COR-L47 (cell line): ENCODE measurements at regions not wholly inside any gene's neighbourhood (a gene's known extent, or its start where the extent isn't known, plus 50 kb on each side); places are given as distances from the start of the nearest gene placed in this dataset.

Source experiments
- DNase-seq: peaks from one replicate; lab custom pipeline; 2025; lab: John Stamatoyannopoulos, UW

DNA sequence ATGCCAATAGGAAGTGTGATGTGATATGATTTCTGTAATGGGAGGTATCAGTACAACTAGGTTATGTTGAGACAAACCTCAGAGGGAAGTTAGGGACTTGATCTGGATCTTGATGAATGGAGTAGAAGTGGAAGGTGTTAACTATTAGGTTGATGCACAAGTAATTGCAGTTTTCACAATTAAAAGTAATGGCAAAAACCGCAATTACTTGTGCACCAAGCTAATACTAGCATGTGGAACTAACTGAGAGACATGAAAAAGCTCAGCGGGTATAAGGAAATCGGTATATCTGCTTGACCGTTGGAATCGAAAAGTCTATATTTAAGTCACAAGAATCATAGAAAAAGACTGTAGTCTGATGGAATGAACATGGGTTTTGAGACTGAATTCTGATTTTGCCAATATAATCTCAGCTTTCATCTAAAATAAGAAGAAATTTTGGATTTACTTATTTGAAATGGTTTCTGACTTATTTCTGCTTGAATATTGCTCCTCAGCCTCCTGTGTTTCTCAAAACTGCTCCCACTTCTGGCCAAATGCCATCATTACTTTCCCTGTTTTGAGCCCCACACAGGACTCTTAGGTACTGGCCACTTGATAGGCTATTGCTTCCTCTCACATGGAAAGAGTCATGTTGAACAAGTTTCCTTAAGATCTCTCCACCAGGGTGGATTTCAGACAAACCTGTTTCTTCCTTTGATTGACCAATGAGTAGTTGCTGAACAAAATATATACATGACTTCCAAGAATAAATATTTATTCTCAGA, 271.5 kb upstream of the COL8A1 start:
- no peak for DNase-seq

- DNase-seq = no peak
Measured at GRCh38 chr3:99365979-99366378, 272.4 kb upstream of the COL8A1 start.

DNA sequence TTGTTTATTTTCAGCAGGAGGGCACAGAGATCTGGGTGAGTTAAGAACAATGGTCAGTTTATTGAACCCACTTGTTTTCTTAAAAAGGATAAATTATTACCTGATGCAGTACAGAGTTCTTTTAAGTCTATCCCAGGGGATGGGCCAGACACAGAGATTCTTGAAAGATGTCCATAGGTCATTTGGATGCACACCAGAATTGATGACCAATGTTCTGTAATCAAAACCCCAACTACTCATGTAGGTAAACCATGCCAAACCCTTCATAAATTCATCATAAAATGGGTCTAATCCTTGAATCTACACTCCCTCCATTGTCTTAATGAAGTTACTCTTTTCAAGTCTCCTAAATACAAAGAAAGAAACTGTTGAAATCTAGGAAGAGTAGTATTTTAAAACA, 273.0 kb upstream of the COL8A1 start:
- no peak for DNase-seq

- no peak for DNase-seq
Measured at GRCh38 chr3:99357131-99357530, 281.3 kb upstream of the COL8A1 start.

DNA sequence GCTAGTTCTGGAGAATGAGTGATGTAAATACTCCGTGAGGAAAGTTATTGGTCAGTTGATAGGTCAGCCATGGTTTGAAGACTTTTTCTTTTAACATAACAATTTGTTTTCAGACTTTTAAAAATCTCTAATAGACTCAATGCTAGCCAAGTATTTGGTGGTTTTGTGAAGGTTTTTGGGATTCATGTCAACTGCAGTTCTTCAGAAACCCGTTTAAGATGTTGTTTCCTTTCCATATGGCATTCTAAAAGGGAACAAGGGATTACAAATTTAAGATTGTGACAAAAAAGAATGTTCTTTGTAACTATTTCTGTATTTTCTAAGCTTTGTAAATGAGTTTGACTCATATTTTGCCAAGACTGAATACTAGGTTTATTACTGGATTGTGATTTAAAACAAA, 281.7 kb upstream of the COL8A1 start:
- no peak for DNase-seq

DNA sequence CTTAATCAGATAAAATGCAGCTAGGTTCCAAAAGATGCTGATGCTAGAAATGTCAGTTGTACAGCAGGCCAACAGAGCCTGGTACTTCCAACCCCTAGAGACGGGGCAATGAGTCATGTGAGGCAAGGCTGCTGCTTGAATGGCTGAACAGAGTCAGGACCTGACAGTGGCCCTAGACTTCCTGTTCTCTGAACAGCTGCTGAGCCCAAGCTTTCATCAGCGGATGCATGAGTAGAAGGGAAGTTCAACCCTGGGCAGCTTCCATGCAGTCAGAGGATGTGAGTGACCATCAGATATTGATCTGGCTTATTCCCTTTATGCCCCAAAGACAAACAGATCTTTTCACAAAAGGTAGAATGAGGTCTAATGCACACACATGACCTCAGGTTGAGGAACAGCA, 282.9 kb upstream of the COL8A1 start:
- DNase-seq = no peak

DNA sequence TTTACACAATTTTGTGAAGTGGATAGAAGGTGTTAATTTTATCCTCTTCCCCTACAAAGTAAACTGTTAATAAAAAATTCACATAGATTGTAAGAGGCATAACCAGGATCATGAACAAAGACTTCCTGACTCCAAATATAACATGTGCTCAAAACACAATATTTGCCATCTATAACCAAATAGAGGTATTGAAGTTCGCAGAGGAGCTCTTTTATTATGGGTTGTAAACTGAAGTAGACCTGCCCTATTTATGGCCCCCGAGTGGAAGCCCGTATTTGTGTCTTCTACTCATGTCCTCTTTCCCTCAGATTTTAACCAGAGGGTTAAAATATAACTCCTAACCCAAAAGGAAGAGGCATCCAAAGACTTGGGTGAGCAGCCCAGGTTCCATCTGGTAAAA, 285.6 kb upstream of the COL8A1 start:
- DNase-seq = no peak

- DNase-seq = no peak
Measured at GRCh38 chr3:99351122-99351521, 287.3 kb upstream of the COL8A1 start.

DNA sequence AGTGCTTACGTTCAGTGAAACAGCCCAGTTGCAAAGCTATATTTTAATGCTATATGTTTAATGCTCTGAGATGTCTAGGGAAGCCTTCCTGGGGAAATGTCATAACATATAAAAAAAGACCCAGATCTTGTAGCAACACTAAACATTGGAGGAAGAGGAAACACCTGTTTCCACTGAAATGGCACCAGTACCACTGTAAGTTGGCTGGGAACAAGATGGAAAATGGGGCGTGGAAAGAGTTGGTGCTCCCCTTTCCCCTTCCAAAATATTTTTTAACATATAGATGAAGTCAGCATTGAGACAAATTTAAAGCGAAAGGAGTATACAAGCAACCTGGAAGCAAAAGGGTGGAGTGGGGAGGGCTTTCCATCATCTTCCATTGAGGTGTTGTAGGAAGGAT, 289.9 kb upstream of the COL8A1 start:
- DNase-seq = no peak

GRCh38 chr3:99344216-99344615, 294.2 kb upstream of the COL8A1 start:
- DNase-seq = no peak

GRCh38 chr3:99342383-99342782, 296.0 kb upstream of the COL8A1 start:
- DNase-seq = no peak

- DNase-seq = no peak
Measured at GRCh38 chr3:99339222-99339621, 299.2 kb upstream of the COL8A1 start.

- no peak for DNase-seq
Measured at GRCh38 chr3:99332718-99333117, 305.7 kb upstream of the COL8A1 start.

- DNase-seq = no peak
Measured at GRCh38 chr3:99332276-99332675, 306.1 kb upstream of the COL8A1 start.

- no peak for DNase-seq
Measured at GRCh38 chr3:99330924-99331532, 307.4 kb upstream of the COL8A1 start.

- DNase-seq = no peak
Measured at GRCh38 chr3:99330281-99330680, 308.1 kb upstream of the COL8A1 start.

DNA sequence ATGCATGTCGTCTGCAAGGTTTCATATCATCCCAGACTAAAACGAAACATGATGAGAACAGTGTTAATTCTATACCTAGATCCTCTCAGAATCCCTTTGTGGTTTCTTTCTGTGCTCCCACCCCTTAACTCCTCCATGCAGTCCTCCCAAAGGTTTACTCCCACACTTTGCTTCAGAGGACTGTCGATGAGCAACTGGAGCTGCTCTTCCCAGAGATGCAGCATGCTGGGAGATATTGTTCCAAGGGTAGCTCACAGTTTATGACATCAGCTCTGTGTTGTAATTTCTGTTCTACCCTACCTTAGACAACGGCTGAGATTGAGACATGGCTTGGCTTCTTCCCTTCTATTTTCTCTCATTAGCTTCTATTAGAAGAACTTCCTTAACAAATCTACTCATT, 313.0 kb upstream of the COL8A1 start:
- no peak for DNase-seq

GRCh38 chr3:99324636-99325203, 313.7 kb upstream of the COL8A1 start:
- no peak for DNase-seq

DNA sequence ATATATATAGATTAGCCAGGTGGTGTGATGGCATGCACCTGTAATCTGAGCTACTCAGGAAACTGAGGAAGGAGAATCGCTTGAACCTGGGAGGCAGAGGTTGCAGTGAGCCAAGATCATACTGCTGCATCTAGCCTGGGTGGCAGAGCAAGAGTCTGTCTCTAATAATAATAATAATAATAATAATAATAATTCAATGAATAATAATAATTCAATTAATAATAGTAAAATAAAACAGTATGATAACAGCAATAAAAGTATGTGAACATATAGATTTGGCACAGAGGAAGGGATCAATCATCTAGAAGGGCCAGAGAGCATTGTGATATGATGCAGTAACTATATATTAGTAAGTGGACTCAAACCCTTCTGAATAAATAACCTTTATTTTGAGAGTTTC, 314.5 kb upstream of the COL8A1 start:
- no peak for DNase-seq

DNA sequence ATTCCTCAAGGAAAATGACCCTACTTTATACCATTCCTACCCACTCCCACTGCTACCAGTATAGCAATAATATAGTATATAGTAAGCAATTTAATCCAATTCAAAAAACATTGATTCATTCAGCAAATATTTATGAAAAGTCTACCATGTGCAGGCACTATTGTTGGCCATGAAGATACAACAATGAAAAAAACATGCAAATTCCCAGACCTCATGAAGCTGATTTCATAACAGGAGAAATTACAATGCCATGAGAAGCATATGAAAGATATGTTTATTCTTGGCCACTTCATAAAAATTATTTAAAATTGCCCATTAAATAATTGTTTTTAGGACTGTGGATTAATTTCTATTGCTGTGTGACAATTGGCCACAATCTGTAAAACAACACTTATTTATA, 315.8 kb upstream of the COL8A1 start:
- DNase-seq = no peak

DNA sequence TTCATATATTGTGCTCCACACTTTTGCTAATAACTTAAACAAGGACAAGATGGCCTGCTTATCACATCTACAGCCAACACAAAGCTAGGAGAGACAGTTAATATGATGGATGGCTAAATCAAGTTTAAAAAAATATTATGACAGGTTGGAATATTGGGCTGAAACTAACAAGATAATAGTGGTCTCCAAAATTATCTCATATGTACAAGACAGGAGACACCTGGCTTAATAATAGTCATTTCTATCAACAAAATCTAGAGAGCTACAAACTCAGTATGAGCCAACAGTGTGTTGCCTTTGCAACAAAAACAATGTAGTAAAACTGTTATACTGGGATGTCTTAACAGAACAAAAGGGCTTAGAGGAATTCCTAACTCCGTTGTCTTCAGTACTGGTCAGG, 317.1 kb upstream of the COL8A1 start:
- no peak for DNase-seq

DNA sequence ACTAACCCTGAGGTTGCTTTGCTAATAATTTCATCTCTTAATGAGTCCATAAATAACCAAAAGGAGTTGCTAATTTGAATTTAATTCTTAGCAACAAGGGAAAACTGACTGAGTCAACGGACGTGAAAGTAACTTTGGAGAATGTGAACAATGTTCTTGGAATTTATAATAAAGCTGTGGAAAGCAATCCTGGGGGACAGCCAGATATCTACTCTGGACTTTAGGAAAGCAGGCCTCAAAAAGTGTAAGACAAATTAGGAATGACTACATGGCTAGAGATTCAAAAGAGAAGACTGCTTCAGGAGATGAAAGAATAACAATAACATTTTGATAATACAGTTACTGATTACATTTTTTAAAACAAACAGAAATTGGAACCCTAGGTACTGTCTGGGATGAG, 318.4 kb upstream of the COL8A1 start:
- no peak for DNase-seq

- DNase-seq = no peak
Measured at GRCh38 chr3:99319450-99319849, 318.9 kb upstream of the COL8A1 start.

GRCh38 chr3:99317201-99317600, 321.2 kb upstream of the COL8A1 start:
- DNase-seq = no peak
